Neuronal stem cell (in vitro differentiated cells): ENCODE measurements at regions not wholly inside any gene's neighbourhood (a gene's known extent, or its start where the extent isn't known, plus 50 kb on each side); places are given as distances from the start of the nearest gene placed in this dataset.

Experiments
- DNase-seq: peaks from one replicate; pipeline ENCODE4 v3.0.0-alpha.2; 2013; ENCODE audit warnings: low spot score
- H2AFZ ChIP-seq: one replicate; pipeline ENCODE4 v1.6.1; 2013; ENCODE audit warnings: mild to moderate bottlenecking, low read length, inconsistent platforms
- H2AK5ac ChIP-seq: 2 replicates; pipeline ENCODE4 v1.6.1; 2013; ENCODE audit warnings: low read depth, mild to moderate bottlenecking, inconsistent platforms, low read length, moderate library complexity, mixed read lengths
- H2BK120ac ChIP-seq: 2 replicates; pipeline ENCODE4 v1.6.1; 2013; ENCODE audit warnings: low read depth, mild to moderate bottlenecking, inconsistent platforms, low read length, moderate library complexity, mixed read lengths
- H2BK12ac ChIP-seq: one replicate; pipeline ENCODE4 v1.6.1; 2013; ENCODE audit warnings: low read length, inconsistent platforms
- H2BK15ac ChIP-seq: 2 replicates; pipeline ENCODE4 v1.6.1; 2013; ENCODE audit warnings: mild to moderate bottlenecking, low read length, inconsistent platforms, mixed read lengths
- H2BK5ac ChIP-seq: one replicate; pipeline ENCODE4 v1.6.1; 2013; ENCODE audit warnings: inconsistent platforms, mild to moderate bottlenecking, low read length, moderate library complexity
- H3K14ac ChIP-seq: one replicate; pipeline ENCODE4 v1.6.1; 2013; ENCODE audit warnings: low read length, inconsistent platforms
- H3K18ac ChIP-seq: 2 replicates; pipeline ENCODE4 v1.6.1; 2013; ENCODE audit warnings: low read length, inconsistent platforms
- H3K23ac ChIP-seq: 2 replicates; pipeline ENCODE4 v1.6.1; 2013; ENCODE audit warnings: low read depth, mild to moderate bottlenecking, mixed read lengths, low read length, inconsistent platforms; ENCODE audit not compliant: poor library complexity
- H3K27ac ChIP-seq: replicated peaks from 3 replicates; pipeline ENCODE4 v1.5.1; 2013; ENCODE audit warnings: low read length, inconsistent platforms
- H3K27me3 ChIP-seq, 3 experiments: 2 replicates each; pipeline ENCODE4 v1.6.1; 2013; ENCODE audit warnings: low read length in 3 of 3, mild to moderate bottlenecking in 2 of 3, inconsistent platforms in 1 of 3, low read depth in 1 of 3, mixed read lengths in 1 of 3, moderate library complexity in 1 of 3; ENCODE audit not compliant: control insufficient read depth in 3 of 3, insufficient read depth in 3 of 3
- H3K36me3 ChIP-seq, 2 donors: replicated peaks in 1 of 2; 2 replicates each; pipeline ENCODE4 v1.6.1; 2013; ENCODE audit warnings: low read length in 2 of 2; ENCODE audit not compliant: control insufficient read depth in 2 of 2, insufficient read depth in 2 of 2
- H3K4ac ChIP-seq: 2 replicates; pipeline ENCODE4 v1.6.1; 2013; ENCODE audit warnings: inconsistent platforms, mild to moderate bottlenecking, low read length, moderate library complexity
- H3K4me1 ChIP-seq, 2 donors: 1 replicate in 1 of 2; 2 replicates in 1 of 2; pipeline ENCODE4 v1.6.1; 2013; ENCODE audit warnings: low read length in 2 of 2, low read depth in 1 of 2; ENCODE audit not compliant: control insufficient read depth in 2 of 2, insufficient read depth in 1 of 2
- H3K4me2 ChIP-seq: one replicate; pipeline ENCODE4 v1.6.1; 2013; ENCODE audit warnings: mild to moderate bottlenecking, low read length, inconsistent platforms; ENCODE audit not compliant: insufficient read depth, poor library complexity, severe bottlenecking
- H3K4me3 ChIP-seq, 2 donors: 2 replicates each; pipeline ENCODE4 v1.5.1; 2013; ENCODE audit warnings: low read length in 2 of 2, mild to moderate bottlenecking in 2 of 2, inconsistent platforms in 1 of 2, moderate library complexity in 1 of 2
- H3K79me1 ChIP-seq: one replicate; pipeline ENCODE4 v1.6.1; 2013; ENCODE audit warnings: low read depth, mild to moderate bottlenecking, inconsistent platforms, low read length, moderate library complexity
- H3K9ac ChIP-seq: one replicate; pipeline ENCODE4 v1.6.1; 2013; ENCODE audit warnings: mild to moderate bottlenecking, low read depth, low read length, inconsistent platforms; ENCODE audit not compliant: poor library complexity
- H3K9me3 ChIP-seq, 2 donors: replicated peaks in 1 of 2; 2 replicates each; pipeline versions ENCODE3 to v1.6.1; 2013; ENCODE audit warnings: low read length in 2 of 2, mild to moderate bottlenecking in 2 of 2, inconsistent platforms in 1 of 2, low read depth in 1 of 2, mixed read lengths in 1 of 2, moderate library complexity in 1 of 2; ENCODE audit not compliant: control insufficient read depth in 2 of 2, insufficient read depth in 1 of 2
- H4K8ac ChIP-seq: one replicate; pipeline ENCODE4 v1.6.1; 2013; ENCODE audit warnings: low read depth, mild to moderate bottlenecking, inconsistent platforms, low read length, moderate library complexity
- H4K91ac ChIP-seq: one replicate; pipeline ENCODE4 v1.6.1; 2013; ENCODE audit warnings: low read length, low read depth, mild to moderate bottlenecking, inconsistent platforms; ENCODE audit not compliant: poor library complexity
- WGBS, 2 donors: extraction: QIAGEN DNeasy Blood & Tissue Kit; methylation state at CpG; one replicate each; pipeline ENCODE4 v1.1.7; 2013; ENCODE audit warnings: missing lambda C conversion rate in 2 of 2, mixed read lengths in 1 of 2; ENCODE audit not compliant: insufficient read length in 2 of 2, insufficient replicate concordance in 1 of 2; ENCODE audit errors: extremely low coverage in 2 of 2; 5-methylcytosine and 5-hydroxymethylcytosine counted together

GRCh38 chr5:21071986-21072385 is 1084.0 kb upstream of the CDH18 start:
- H4K8ac ChIP-seq: no peak overlapping the region

GRCh38 chr5:21071421-21071820 is 1083.4 kb upstream of the CDH18 start:
- H3K14ac ChIP-seq: no peak overlapping the region
- no peak overlapping the region for H2BK12ac ChIP-seq
- H3K36me3 ChIP-seq: no peaks in the 10 kb centered on the region
- WGBS, 2 donors: no CpG with 5 or more reads among the region's 4 CpGs
- H3K27me3 ChIP-seq: no peaks in the 10 kb centered on the region
- DNase-seq: no peak
- H4K91ac ChIP-seq: no peak overlapping the region
- H3K79me1 ChIP-seq: no peaks in the 10 kb centered on the region
- no peak overlapping the region for H3K27ac ChIP-seq
- no peak overlapping the region for H2AK5ac ChIP-seq
- no peak overlapping the region for H3K4me3 ChIP-seq
- H2BK120ac ChIP-seq: no peak overlapping the region
- no peak overlapping the region for H4K8ac ChIP-seq
- H3K18ac ChIP-seq: no peak overlapping the region
- H3K4ac ChIP-seq: no peak overlapping the region
- no peak overlapping the region for H2AFZ ChIP-seq
- H3K4me1 ChIP-seq: no peaks in the 10 kb centered on the region
- H2BK15ac ChIP-seq: no peak overlapping the region
- no peak overlapping the region for H2BK5ac ChIP-seq
- no peak overlapping the region for H3K9ac ChIP-seq
- no peaks in the 10 kb centered on the region for H3K9me3 ChIP-seq
- H3K23ac ChIP-seq: no peak overlapping the region
- H3K4me2 ChIP-seq: no peak overlapping the region

More at GRCh38 chr5:21071986-21072385, 1084.0 kb upstream of the CDH18 start:
- DNase-seq: no peak
- Histone ChIP-seq H2BK12ac (no peak overlapping the region), H3K4me3 (no peak overlapping the region), H3K14ac (no peak overlapping the region), H3K4me1 (no peaks in the 10 kb centered on the region), H3K79me1 (no peaks in the 10 kb centered on the region), H3K4me2 (no peak overlapping the region), H3K9ac (no peak overlapping the region), H3K23ac (no peak overlapping the region), H3K4ac (no peak overlapping the region), H3K27me3 (no peaks in the 10 kb centered on the region), H4K91ac (no peak overlapping the region), H3K18ac (no peak overlapping the region), H2BK5ac (no peak overlapping the region), H3K36me3 (no peaks in the 10 kb centered on the region), H3K9me3 (no peaks in the 10 kb centered on the region), H2AFZ (peak overlapping the region; percentile 29), H3K27ac (no peak overlapping the region), H2BK15ac (no peak overlapping the region), H2AK5ac (no peak overlapping the region), H2BK120ac (no peak overlapping the region)
- WGBS, 2 donors: no CpG with 5 or more reads among the region's 5 CpGs

- Histone ChIP-seq H2BK120ac (no peak overlapping the region), H3K9ac (no peak overlapping the region), H2AK5ac (no peak overlapping the region), H3K4me1 (no peaks in the 10 kb centered on the region), H2BK5ac (no peak overlapping the region), H4K91ac (no peak overlapping the region), H2AFZ (no peak overlapping the region), H2BK15ac (no peak overlapping the region), H3K14ac (no peak overlapping the region), H2BK12ac (no peak overlapping the region), H3K4ac (no peak overlapping the region), H3K23ac (no peak overlapping the region), H3K4me2 (no peak overlapping the region), H3K9me3 (no peaks in the 10 kb centered on the region), H3K4me3 (no peak overlapping the region), H3K18ac (no peak overlapping the region), H3K27me3 (no peaks in the 10 kb centered on the region), H3K79me1 (no peaks in the 10 kb centered on the region), H3K27ac (no peak overlapping the region), H3K36me3 (no peaks in the 10 kb centered on the region), H4K8ac (no peak overlapping the region)
- DNase-seq: no peak
Observed at GRCh38 chr5:21070858-21071257, 1082.9 kb upstream of the CDH18 start.

- Histone ChIP-seq H2BK120ac (no peak overlapping the region), H4K8ac (no peak overlapping the region), H3K9ac (no peak overlapping the region), H3K27me3 (no peaks in the 10 kb centered on the region), H3K14ac (no peak overlapping the region), H3K4ac (no peak overlapping the region), H2AK5ac (no peak overlapping the region), H3K79me1 (no peaks in the 10 kb centered on the region), H2BK15ac (no peak overlapping the region), H2BK5ac (no peak overlapping the region), H3K23ac (no peak overlapping the region), H3K4me2 (no peak overlapping the region), H3K9me3 (no peaks in the 10 kb centered on the region), H3K18ac (no peak overlapping the region), H2BK12ac (no peak overlapping the region), H3K27ac (no peak overlapping the region), H3K36me3 (no peaks in the 10 kb centered on the region), H3K4me3 (no peak overlapping the region), H4K91ac (no peak overlapping the region), H3K4me1 (no peaks in the 10 kb centered on the region), H2AFZ (no peak overlapping the region)
- no peak for DNase-seq
- WGBS, 2 donors: no CpG with 5 or more reads among the region's 1 CpG
Observed at GRCh38 chr5:21067724-21068123, 1079.7 kb upstream of the CDH18 start.
